ENCODE measurements at regions not wholly inside any gene's neighbourhood (a gene's known extent, or its start where the extent isn't known, plus 50 kb on each side); places are given as distances from the start of the nearest gene placed in this dataset.

GRCh38 chr16:48824271-48824670 lies 214.3 kb upstream of the N4BP1 start:
- TF ChIP-seq CTCF (IDR thresholded peaks at IDR 0.05; ENCODE audit: low read length) (no peak), EZH2 (optimal IDR thresholded peaks at IDR 0.05; ENCODE audit: low read depth, low read length) (no peak), EZH2phosphoT487 (IDR thresholded peaks at IDR 0.05; ENCODE audit: low read length) (no peak)
